SK-N-SH (cell line): ENCODE measurements at regions not wholly inside any gene's neighbourhood (a gene's known extent, or its start where the extent isn't known, plus 50 kb on each side); places are given as distances from the start of the nearest gene placed in this dataset.
"Not testable (repeated sequence)": the region's sequence is repeated elsewhere in the genome, so short reads cannot be mapped to it uniquely, and the experiment has no call there.

Experiments used
- CTCF ChIA-PET: fragments of 300-600, 350-600 bp; formaldehyde crosslinking; extraction: SDS; loops from one replicate; lab custom pipeline; 2021; lab: Yijun Ruan, JAX
- POLR2A ChIA-PET: fragments of 350-600 bp; sonication (Branson Sonifier 250); formaldehyde crosslinking; extraction: SDS; loops from one replicate; lab custom pipeline; 2020; ENCODE audit warnings: antibody characterized with exemption, inconsistent platforms; lab: Yijun Ruan, JAX
- DNase-seq: peaks from one replicate; pipeline ENCODE4 v3.0.0; 2012
- H2AFZ ChIP-seq: fragments of 200-600 bp; sonication (generic); 2 replicates; pipeline ENCODE4 v1.8.1; 2016; ENCODE audit warnings: antibody characterized with exemption, mild to moderate bottlenecking, low read depth
- H3F3A ChIP-seq: fragments of 200-600 bp; sonication (generic); replicated peaks from 2 replicates; pipeline ENCODE3; 2016; ENCODE audit warnings: antibody characterized with exemption, mild to moderate bottlenecking; ENCODE audit not compliant: insufficient read depth
- H3K27ac ChIP-seq, 2 experiments: fragments of 200-500 bp in 1 of 2; fragments of 200-600 bp in 1 of 2; sonication (Bioruptor generic) in 1 of 2; sonication (generic), shearing (Covaris generic) in 1 of 2; 2 replicates each; pipeline versions ENCODE4 v1.5.1 to v1.6.1; 2014 to 2016; ENCODE audit warnings: low read depth in 2 of 2, inconsistent platforms in 1 of 2, low read length in 1 of 2, mild to moderate bottlenecking in 1 of 2, mixed read lengths in 1 of 2
- H3K27me3 ChIP-seq: fragments of 200-600 bp; sonication (generic), shearing (Covaris generic); 2 replicates; pipeline ENCODE4 v1.6.1; 2016; ENCODE audit warnings: mixed run types; ENCODE audit not compliant: insufficient read depth
- H3K36me3 ChIP-seq, 2 experiments: fragments of 200-500 bp in 1 of 2; fragments of 200-600 bp in 1 of 2; sonication (Bioruptor generic) in 1 of 2; sonication (generic) in 1 of 2; replicated peaks in 1 of 2; 2 replicates each; pipeline versions ENCODE3 to v1.5.1; 2014 to 2016; ENCODE audit warnings: low read length in 1 of 2, mild to moderate bottlenecking in 1 of 2; ENCODE audit not compliant: insufficient read depth in 2 of 2, control insufficient read depth in 1 of 2
- H3K4me1 ChIP-seq, 2 experiments: fragments of 200-500 bp in 1 of 2; fragments of 200-600 bp in 1 of 2; sonication (Bioruptor generic) in 1 of 2; sonication (generic), shearing (Covaris generic) in 1 of 2; 2 replicates each; pipeline versions ENCODE4 v1.5.1 to v1.6.1; 2014 to 2016; ENCODE audit warnings: low read depth in 1 of 2, low read length in 1 of 2, mixed run types in 1 of 2; ENCODE audit not compliant: insufficient read depth in 2 of 2, control insufficient read depth in 1 of 2
- H3K4me2 ChIP-seq: fragments of 200-600 bp; sonication (generic), shearing (Covaris generic); 2 replicates; pipeline ENCODE4 v1.6.1; 2017; ENCODE audit warnings: mixed run types
- H3K4me3 ChIP-seq, 2 experiments: fragments of 200-500 bp in 1 of 2; fragments of 200-600 bp in 1 of 2; sonication (Bioruptor generic) in 1 of 2; sonication (generic), shearing (Covaris generic) in 1 of 2; 2 replicates each; pipeline versions ENCODE4 v1.5.1 to v1.8.1; 2014 to 2016; ENCODE audit warnings: low read depth in 2 of 2, inconsistent platforms in 1 of 2, low read length in 1 of 2, mild to moderate bottlenecking in 1 of 2, mixed read lengths in 1 of 2, moderate library complexity in 1 of 2
- H3K79me2 ChIP-seq: fragments of 200-600 bp; sonication (generic); 2 replicates; pipeline ENCODE4 v1.8.1; 2017; ENCODE audit warnings: mild to moderate bottlenecking; ENCODE audit not compliant: insufficient read depth
- H3K9ac ChIP-seq: fragments of 200-600 bp; sonication (generic); 2 replicates; pipeline ENCODE4 v1.6.1; 2017; ENCODE audit warnings: mixed run types
- H3K9me2 ChIP-seq: fragments of 200-600 bp; sonication (generic); 2 replicates; pipeline ENCODE4 v1.6.1; 2017; ENCODE audit warnings: mixed run types
- H3K9me3 ChIP-seq: fragments of 200-600 bp; sonication (generic); 2 replicates; pipeline ENCODE4 v1.6.1; 2017; ENCODE audit warnings: mixed run types, mild to moderate bottlenecking, moderate library complexity
- H4K20me1 ChIP-seq: fragments of 200-600 bp; sonication (generic); 2 replicates; pipeline ENCODE4 v1.6.1; 2017; ENCODE audit warnings: mild to moderate bottlenecking, mixed run types; ENCODE audit not compliant: insufficient read depth
- EP300 ChIP-seq, 2 experiments: IDR thresholded peaks; 2 replicates each; pipeline versions ENCODE4 v1.4.0 to v1.6.1; 2012; ENCODE audit warnings: borderline replicate concordance in 1 of 2, low read depth in 1 of 2, low read length in 1 of 2
- EZH2phosphoT487 ChIP-seq: fragments of 200-600 bp; sonication (generic); IDR thresholded peaks from 2 replicates; pipeline ENCODE4 v1.6.1; 2017; ENCODE audit warnings: low read depth, mixed run types, mild to moderate bottlenecking, antibody characterized with exemption, moderate library complexity, borderline replicate concordance
- FOSL2 ChIP-seq: IDR thresholded peaks from 2 replicates; pipeline ENCODE4 v1.4.0; 2012; ENCODE audit warnings: low read depth, mild to moderate bottlenecking, moderate library complexity, borderline replicate concordance
- FOXJ3 ChIP-seq: sonication (generic); formaldehyde crosslinking; IDR thresholded peaks from 2 replicates; pipeline ENCODE4 v1.5.1; 2020; ENCODE audit warnings: mild to moderate bottlenecking, missing genetic modification reagents
- FOXM1 ChIP-seq: IDR thresholded peaks from 2 replicates; pipeline ENCODE4 v1.4.0; 2012; ENCODE audit warnings: low read depth, mild to moderate bottlenecking
- IRF3 ChIP-seq: fragments of 150-350 bp; IDR thresholded peaks from 2 replicates; pipeline ENCODE4 v1.6.1; 2016; ENCODE audit warnings: mild to moderate bottlenecking, low read depth, low read length
- JUND ChIP-seq: IDR thresholded peaks from 2 replicates; pipeline ENCODE4 v1.4.0; 2012
- NFIC ChIP-seq: IDR thresholded peaks from 2 replicates; pipeline ENCODE4 v1.4.0; 2012; ENCODE audit warnings: borderline replicate concordance
- NRF1 ChIP-seq: IDR thresholded peaks from 2 replicates; pipeline ENCODE4 v1.6.1; 2012; ENCODE audit warnings: low read depth, mild to moderate bottlenecking, low read length
- RCOR1 ChIP-seq: fragments of 150-350 bp; IDR thresholded peaks from 2 replicates; pipeline ENCODE4 v1.6.1; 2017; ENCODE audit warnings: antibody characterized with exemption, low read length
- REST ChIP-seq: IDR thresholded peaks from 2 replicates; pipeline ENCODE4 v1.6.1; 2012; ENCODE audit warnings: mild to moderate bottlenecking, low read depth, low read length, moderate library complexity
- RXRA ChIP-seq: IDR thresholded peaks from 2 replicates; pipeline ENCODE4 v1.4.0; 2012; ENCODE audit warnings: low read depth, mild to moderate bottlenecking, borderline replicate concordance
- SMC3 ChIP-seq: IDR thresholded peaks from 2 replicates; pipeline ENCODE4 v1.6.1; 2012; ENCODE audit warnings: low read depth, low read length, improper control_type of control experiment
- TAF1 ChIP-seq: IDR thresholded peaks from 2 replicates; pipeline ENCODE4 v1.6.1; 2012; ENCODE audit warnings: low read depth, mild to moderate bottlenecking, low read length, moderate library complexity, borderline replicate concordance
- TCF12 ChIP-seq: IDR thresholded peaks from 2 replicates; pipeline ENCODE4 v1.4.0; 2012
- TEAD4 ChIP-seq: IDR thresholded peaks from 2 replicates; pipeline ENCODE4 v1.4.0; 2012; ENCODE audit warnings: mild to moderate bottlenecking, borderline replicate concordance; ENCODE audit not compliant: insufficient read depth
- ZBTB33 ChIP-seq: IDR thresholded peaks from 2 replicates; pipeline ENCODE4 v1.4.0; 2012; ENCODE audit warnings: low read depth, borderline replicate concordance
- WGBS: methylation state at CpG from one replicate; pipeline ENCODE4 v1.1.6; 2017; ENCODE audit warnings: low lambda C conversion rate; 5-methylcytosine and 5-hydroxymethylcytosine counted together

GRCh38 chr3:39577541-39577940 lies 110.1 kb downstream of the MOBP start:
- Histone ChIP-seq H3K27ac (no peak overlapping the region), H3K9me2 (no peaks in the 10 kb centered on the region), H2AFZ (no peak overlapping the region), H3K4me2 (no peak overlapping the region), H3K9ac (no peak overlapping the region), H4K20me1 (no peaks in the 10 kb centered on the region), H3K9me3 (no peaks in the 10 kb centered on the region), H3K4me3 (no peak overlapping the region), H3F3A (no peaks in the 10 kb centered on the region), H3K36me3 (no peaks in the 10 kb centered on the region), H3K4me1 (no peaks in the 10 kb centered on the region), H3K27me3 (no peaks in the 10 kb centered on the region), H3K79me2 (no peaks in the 10 kb centered on the region)
- TF ChIP-seq TCF12 (no peak), EZH2phosphoT487 (no peak), EP300 (IDR thresholded peaks at IDR 0.05; ENCODE audit: borderline replicate concordance in 1 of 2, low read depth in 1 of 2, low read length in 1 of 2) (no peak), REST (no peak), SMC3 (no peak), NFIC (no peak), TEAD4 (no peak), RXRA (no peak), RCOR1 (no peak), TAF1 (no peak), JUND (no peak), NRF1 (no peak), FOXJ3 (CRISPR knock-in tag) (no peak), FOSL2 (no peak), FOXM1 (no peak), ZBTB33 (no peak), IRF3 (no peak)
- CTCF ChIA-PET: interaction anchor here (0.6 kb wide), 1 partner anchor 132 kb away, joined by 3 read pairs; no protein-coding TSS in a partner anchor
- no peak for DNase-seq
- POLR2A ChIA-PET: no interaction called here
- WGBS: 54% methylated on average over 6 of the region's 6 CpGs

- CTCF ChIA-PET, H2AFZ ChIP-seq, POLR2A ChIA-PET, H3K79me2 ChIP-seq, H3K4me2 ChIP-seq, DNase-seq, H3K27me3 ChIP-seq, H3K4me3 ChIP-seq, H3K9me2 ChIP-seq, H4K20me1 ChIP-seq, H3K27ac ChIP-seq, H3F3A ChIP-seq, H3K36me3 ChIP-seq, H3K9me3 ChIP-seq, H3K9ac ChIP-seq, H3K4me1 ChIP-seq: not testable (repeated sequence)
- WGBS: 40% methylated on average over 4 of the region's 4 CpGs
Observed at GRCh38 chr3:39586215-39586614, 118.7 kb downstream of the MOBP start.
